ENCODE measurements at regions not wholly inside any gene's neighbourhood (a gene's known extent, or its start where the extent isn't known, plus 50 kb on each side); places are given as distances from the start of the nearest gene placed in this dataset.

DNA sequence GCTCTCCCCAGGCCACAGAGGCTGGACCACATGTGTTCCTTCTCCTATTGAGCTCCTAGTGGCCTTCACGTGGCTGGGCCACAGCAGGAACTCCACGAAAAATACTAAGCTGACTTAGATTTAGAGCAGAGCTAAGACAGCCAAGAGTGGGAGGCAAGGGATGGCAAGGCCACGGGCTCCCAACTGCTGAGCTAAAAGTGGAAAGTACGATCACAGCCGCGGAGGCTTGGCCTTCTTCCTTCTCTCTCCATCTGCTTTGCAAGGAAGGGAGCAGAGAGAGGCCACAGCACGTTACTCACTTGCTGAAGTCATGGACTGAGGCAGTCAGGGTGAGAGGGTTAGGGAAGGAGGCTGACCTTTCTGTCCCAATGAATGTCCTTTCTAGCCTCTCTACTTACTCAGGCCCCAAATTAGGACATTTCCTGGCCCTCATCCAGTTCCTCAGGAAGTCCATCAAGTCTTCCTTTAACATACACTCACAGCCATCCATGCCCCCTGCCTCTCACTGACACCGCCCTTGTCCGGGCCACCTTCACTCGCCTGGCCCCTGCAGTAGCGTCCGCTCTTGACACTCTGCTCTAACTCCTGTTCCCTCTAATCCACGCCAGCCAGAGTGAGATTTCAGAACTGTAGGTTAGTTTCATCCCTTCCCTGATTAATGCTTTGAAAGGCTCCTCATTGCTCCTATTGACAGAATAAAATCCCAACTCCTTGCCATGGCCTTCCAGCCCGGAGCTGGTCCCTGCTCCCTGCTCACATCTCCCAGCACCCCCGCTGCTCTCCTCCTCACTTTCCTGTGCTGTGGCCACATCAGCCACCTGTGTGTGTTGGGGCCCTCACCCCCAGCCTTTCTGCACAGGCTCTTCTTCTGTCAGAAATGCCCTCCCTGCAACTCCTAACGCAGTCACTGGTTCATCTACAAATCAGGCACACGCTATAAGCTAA, 204.2 kb downstream of the CYP26B1 start:
- DNase-seq, result no peak
- Histone ChIP-seq H3K27me3 (no peaks in the 10 kb centered on the region), H3K9me3 (no peaks in the 10 kb centered on the region), H3K4me3 (no peak overlapping the region), H3K36me3 (no peaks in the 10 kb centered on the region), H3K27ac (no peak overlapping the region), H3K4me1 (peaks cover 0 to 8% (median 0%) of the 10 kb centered on the region in 4 donors)
- no peak for TF ChIP-seq POLR2A (IDR thresholded peaks at IDR 0.05)
- TF ChIP-seq, protein P1, sequence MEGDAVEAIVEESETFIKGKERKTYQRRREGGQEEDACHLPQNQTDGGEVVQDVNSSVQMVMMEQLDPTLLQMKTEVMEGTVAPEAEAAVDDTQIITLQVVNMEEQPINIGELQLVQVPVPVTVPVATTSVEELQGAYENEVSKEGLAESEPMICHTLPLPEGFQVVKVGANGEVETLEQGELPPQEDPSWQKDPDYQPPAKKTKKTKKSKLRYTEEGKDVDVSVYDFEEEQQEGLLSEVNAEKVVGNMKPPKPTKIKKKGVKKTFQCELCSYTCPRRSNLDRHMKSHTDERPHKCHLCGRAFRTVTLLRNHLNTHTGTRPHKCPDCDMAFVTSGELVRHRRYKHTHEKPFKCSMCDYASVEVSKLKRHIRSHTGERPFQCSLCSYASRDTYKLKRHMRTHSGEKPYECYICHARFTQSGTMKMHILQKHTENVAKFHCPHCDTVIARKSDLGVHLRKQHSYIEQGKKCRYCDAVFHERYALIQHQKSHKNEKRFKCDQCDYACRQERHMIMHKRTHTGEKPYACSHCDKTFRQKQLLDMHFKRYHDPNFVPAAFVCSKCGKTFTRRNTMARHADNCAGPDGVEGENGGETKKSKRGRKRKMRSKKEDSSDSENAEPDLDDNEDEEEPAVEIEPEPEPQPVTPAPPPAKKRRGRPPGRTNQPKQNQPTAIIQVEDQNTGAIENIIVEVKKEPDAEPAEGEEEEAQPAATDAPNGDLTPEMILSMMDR (IDR thresholded peaks at IDR 0.05), result no peak

DNA sequence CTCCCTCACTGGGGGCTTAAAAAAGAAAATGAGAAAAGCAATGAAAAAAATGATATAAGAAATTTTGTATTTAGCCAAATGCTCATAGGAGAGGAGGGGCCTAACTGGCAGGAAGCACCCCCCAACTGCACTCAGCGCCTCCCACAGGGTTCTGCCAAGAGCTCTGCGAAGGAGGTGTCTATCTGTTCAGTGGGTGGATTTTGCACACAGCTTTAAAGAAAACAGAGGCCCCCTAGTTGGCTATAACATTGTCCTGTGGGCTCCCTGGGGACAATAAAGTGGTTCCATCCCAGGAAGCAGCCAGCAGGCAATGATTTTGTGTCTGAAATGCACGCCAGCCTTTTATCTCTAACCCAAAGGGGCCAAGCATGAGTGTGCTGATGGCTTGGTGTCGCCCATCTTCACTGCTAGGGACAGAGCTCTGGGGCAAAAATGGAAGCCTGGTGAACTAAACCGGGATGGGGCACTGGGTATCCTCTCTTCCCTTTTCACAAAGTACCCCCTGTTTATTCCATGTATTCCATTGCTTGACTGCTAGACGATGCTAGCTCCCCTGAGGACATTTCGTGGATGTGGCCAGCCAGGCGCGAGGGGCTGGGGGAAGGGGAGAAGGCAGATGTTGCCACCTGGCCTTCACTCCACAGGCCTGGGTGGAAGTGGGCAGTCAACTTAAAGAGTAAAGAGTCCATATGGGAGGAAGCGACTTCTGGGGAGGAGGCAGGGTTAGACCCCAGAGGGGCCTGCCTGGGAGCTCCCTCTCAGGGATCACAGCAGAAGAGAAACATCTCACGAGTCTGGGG, 205.7 kb downstream of the CYP26B1 start:
- H3K27me3 ChIP-seq, result no peaks in the 10 kb centered on the region
- H3K4me3 ChIP-seq, result no peak overlapping the region
- no peak for DNase-seq
- TF ChIP-seq, protein P1 (IDR thresholded peaks at IDR 0.05), result no peak
- TF ChIP-seq POLR2A (IDR thresholded peaks at IDR 0.05), result no peak
- H3K4me1 ChIP-seq, result peaks cover 0 to 8% (median 0%) of the 10 kb centered on the region in 4 donors
- H3K9me3 ChIP-seq, result no peaks in the 10 kb centered on the region
- no peaks in the 10 kb centered on the region for H3K36me3 ChIP-seq
- H3K27ac ChIP-seq, result no peak overlapping the region

- no peaks in the 10 kb centered on the region for H3K9me3 ChIP-seq
- DNase-seq, result peak in 2 of 3 donors; percentile 61 to 72
- no peak for TF ChIP-seq POLR2A (IDR thresholded peaks at IDR 0.05)
- TF ChIP-seq, protein P1 (IDR thresholded peaks at IDR 0.05), result peak in 1 of 6 experiments; percentile 1
- peaks cover 0 to 8% (median 0%) of the 10 kb centered on the region in 4 donors for H3K4me1 ChIP-seq
- no peak overlapping the region for H3K27ac ChIP-seq
- H3K36me3 ChIP-seq, result no peaks in the 10 kb centered on the region
- H3K4me3 ChIP-seq, result no peak overlapping the region
- H3K27me3 ChIP-seq, result no peaks in the 10 kb centered on the region
These were observed 207.0 kb downstream of the CYP26B1 start for GRCh38 chr2:71940695-71941094.

GRCh38 chr2:71939588-71940535, 207.8 kb downstream of the CYP26B1 start:
- Histone ChIP-seq H3K4me1 (peaks cover 0 to 8% (median 0%) of the 10 kb centered on the region in 4 donors), H3K4me3 (no peak overlapping the region), H3K27me3 (no peaks in the 10 kb centered on the region), H3K36me3 (no peaks in the 10 kb centered on the region), H3K9me3 (no peaks in the 10 kb centered on the region), H3K27ac (no peak overlapping the region)
- DNase-seq, result no peak
- TF ChIP-seq, protein P1 (IDR thresholded peaks at IDR 0.05), result no peak

All from Peyer's patch (tissue), 4 donors.